GM12892 (cell line): ENCODE measurements at regions not wholly inside any gene's neighbourhood (a gene's known extent, or its start where the extent isn't known, plus 50 kb on each side); places are given as distances from the start of the nearest gene placed in this dataset.

Source experiments
- POLR2A ChIP-seq: IDR thresholded peaks from 2 replicates; pipeline ENCODE4 v1.6.1; 2011; ENCODE audit warnings: low read depth, low read length, control low read depth
- POLR2AphosphoS5 ChIP-seq: IDR thresholded peaks from 2 replicates; pipeline ENCODE4 v1.6.1; 2011; ENCODE audit warnings: low read depth, low read length, control low read depth

DNA sequence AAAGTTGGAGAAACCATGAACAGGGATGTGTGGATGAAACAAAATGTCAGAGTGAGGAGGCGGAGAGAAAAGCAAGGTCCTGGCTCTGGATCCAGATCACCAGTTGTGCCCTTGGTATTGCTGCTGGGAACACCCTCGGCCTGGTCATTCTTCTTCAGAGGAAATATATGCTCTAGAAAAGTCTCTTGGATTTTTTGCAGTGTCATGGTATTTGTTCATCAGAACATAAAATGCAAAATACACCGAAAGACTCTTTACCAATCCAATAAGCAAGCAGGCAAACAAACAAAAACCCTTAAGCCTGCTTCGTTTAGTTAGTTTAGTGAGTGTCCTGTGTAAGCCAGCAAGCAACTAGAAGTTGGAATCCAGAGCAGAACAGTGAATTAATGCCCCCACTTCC is 88.7 kb upstream of the CDH6 start:
- no peak for TF ChIP-seq POLR2A
- no peak for TF ChIP-seq POLR2AphosphoS5
